ENCODE measurements at regions not wholly inside any gene's neighbourhood (a gene's known extent, or its start where the extent isn't known, plus 50 kb on each side); places are given as distances from the start of the nearest gene placed in this dataset.

DNA sequence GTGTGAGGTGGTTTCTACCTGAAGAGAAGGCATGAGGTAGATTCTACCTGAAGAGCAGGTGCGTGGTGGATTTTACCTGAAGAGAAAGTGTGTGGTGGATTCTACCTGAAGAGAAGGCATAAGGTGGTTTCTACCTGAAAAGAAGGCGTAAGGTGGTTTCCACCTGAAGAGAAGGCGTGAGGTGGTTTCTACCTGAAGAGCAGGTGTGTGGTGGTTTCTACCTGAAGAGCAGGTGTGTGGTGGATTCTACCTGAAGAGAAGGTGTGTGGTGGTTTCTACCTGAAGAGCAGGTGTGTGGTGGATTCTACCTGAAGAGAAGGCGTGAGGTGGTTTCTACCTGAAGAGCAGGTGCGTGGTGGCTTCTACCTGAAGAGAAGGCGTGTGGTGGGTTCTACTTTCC is 192.8 kb downstream of the MED10 start:
- peaks cover 16% of the 10 kb centered on the region for H3K27me3 Mint-ChIP-seq
- no peak overlapping the region for H3K4me3 Mint-ChIP-seq
- no peaks in the 10 kb centered on the region for H3K36me3 Mint-ChIP-seq (ENCODE audit: low read depth)
- no peaks in the 10 kb centered on the region for H3K4me1 Mint-ChIP-seq
- no peak for ATAC-seq (replicated peaks)
- no peak overlapping the region for H3K27ac Mint-ChIP-seq
- no peaks in the 10 kb centered on the region for H3K9me3 Mint-ChIP-seq

- no peaks in the 10 kb centered on the region for H3K4me1 Mint-ChIP-seq
- H3K27ac Mint-ChIP-seq = no peak overlapping the region
- H3K9me3 Mint-ChIP-seq = no peaks in the 10 kb centered on the region
- H3K27me3 Mint-ChIP-seq = peaks cover 16% of the 10 kb centered on the region
- no peaks in the 10 kb centered on the region for H3K36me3 Mint-ChIP-seq (ENCODE audit: low read depth)
- no peak for ATAC-seq (replicated peaks)
- no peak overlapping the region for H3K4me3 Mint-ChIP-seq
Measured at GRCh38 chr5:6184481-6184880, 193.9 kb downstream of the MED10 start.

DNA sequence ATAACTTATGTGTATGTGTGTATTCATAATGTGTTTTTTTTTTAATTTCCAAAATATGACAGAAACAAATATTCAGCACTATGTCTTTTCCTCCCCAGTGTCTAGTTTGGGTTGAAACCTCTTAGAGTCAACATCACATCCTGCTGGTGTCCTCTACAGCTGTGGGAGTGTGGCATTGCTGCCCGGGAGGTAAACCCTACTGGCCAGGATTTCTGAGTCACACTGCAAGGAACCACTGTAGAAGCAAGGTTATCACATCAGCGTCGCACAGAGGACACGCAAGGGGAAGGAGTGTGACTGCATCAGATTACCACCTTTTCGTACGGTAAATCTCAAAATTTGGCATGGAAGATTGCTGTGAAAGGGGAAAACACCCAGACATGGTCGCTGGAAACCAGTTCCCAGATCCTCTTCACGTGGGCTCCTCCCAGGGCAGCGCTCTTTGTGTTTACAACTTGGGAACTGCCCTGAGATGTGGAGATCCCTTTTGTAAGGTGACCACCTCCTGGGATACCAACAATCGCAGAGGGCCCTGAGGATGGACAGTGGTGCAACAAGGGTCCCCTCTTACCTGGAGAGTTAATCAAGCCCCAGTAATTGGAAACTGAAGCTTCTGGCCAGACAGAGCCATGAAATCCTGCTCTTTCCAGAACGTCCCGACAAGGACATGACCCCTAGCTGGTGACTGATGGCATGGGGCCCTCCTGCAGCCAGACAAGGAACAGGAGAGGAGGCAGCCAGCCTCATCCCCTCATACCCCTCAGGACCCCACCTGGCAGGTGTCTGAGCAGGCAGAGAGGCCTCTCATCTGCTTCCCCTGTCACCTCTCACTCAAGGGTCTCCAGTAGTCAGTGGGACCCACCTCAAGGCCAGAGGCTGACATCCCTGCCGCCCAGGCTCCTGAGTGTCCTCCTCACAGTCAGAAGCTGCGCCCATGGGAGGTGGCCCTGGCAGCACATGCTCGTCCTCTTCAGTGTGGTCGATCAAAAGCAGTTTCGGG is 194.7 kb downstream of the MED10 start:
- Mint-ChIP-seq H3K27ac (no peak overlapping the region), H3K36me3 (ENCODE audit: low read depth) (no peaks in the 10 kb centered on the region), H3K9me3 (no peaks in the 10 kb centered on the region), H3K4me3 (no peak overlapping the region), H3K27me3 (peaks cover 16% of the 10 kb centered on the region), H3K4me1 (no peaks in the 10 kb centered on the region)
- no peak for ATAC-seq (replicated peaks)

DNA sequence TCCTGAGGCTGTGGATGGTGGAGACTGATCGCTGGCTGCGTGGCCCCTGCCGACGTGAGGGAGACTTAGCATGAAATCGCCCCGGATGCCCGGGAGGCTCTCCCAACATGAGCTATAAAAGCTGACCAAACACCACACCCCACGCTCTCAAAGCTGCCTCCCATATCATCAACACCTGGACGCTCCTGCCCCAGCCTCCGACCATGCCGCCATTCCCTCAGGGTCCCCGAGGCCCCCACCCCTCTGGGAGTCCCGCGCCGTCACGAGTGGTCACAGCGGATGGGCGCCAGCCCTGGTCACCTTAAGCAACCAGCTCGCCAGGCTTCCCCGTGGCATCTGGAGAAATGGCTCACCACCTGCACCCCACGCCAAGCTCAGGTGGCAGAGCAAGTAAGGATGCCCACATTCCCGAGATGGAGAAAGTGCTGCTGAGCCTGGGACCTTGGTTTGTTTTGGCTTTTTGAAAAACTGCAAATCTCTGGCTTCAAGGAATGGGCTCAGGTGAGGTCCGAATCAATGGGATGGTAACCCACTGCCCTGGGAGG is 196.0 kb downstream of the MED10 start:
- Mint-ChIP-seq H3K4me1 (no peaks in the 10 kb centered on the region), H3K27ac (no peak overlapping the region), H3K36me3 (ENCODE audit: low read depth) (no peaks in the 10 kb centered on the region)

DNA sequence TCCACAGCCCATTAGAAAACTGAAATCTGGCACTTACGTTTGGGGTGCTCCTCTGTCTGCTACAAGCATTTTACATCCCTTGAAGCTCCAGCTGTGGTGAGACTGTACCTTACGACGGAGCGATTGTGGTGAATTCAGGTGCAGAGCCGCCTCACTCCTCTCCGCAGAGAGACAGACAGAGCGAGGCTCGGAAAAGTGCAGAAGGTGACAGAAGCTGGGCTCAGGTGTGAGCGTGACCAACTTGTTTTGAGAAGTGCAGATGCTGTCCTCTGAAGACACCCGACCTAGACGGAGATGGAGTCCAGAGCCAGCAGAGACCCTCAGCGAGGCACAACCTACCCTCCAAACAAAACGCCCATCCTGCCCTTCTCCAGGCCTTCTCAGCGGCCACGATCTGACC is 196.5 kb downstream of the MED10 start:
- H3K9me3 Mint-ChIP-seq = no peaks in the 10 kb centered on the region
- no peak overlapping the region for H3K27ac Mint-ChIP-seq
- H3K36me3 Mint-ChIP-seq (ENCODE audit: low read depth) = no peaks in the 10 kb centered on the region
- ATAC-seq (replicated peaks) = no peak
- H3K27me3 Mint-ChIP-seq = peaks cover 9% of the 10 kb centered on the region
- H3K4me3 Mint-ChIP-seq = no peak overlapping the region
- H3K4me1 Mint-ChIP-seq = no peaks in the 10 kb centered on the region

More for the DNA sequence above, 196.0 kb downstream of the MED10 start:
- Mint-ChIP-seq H3K9me3 (no peaks in the 10 kb centered on the region), H3K27me3 (peaks cover 11% of the 10 kb centered on the region), H3K4me3 (no peak overlapping the region)
- no peak for ATAC-seq (replicated peaks)

- H3K36me3 Mint-ChIP-seq (ENCODE audit: low read depth) = no peaks in the 10 kb centered on the region
- no peak overlapping the region for H3K27ac Mint-ChIP-seq
- ATAC-seq (replicated peaks) = no peak
- H3K27me3 Mint-ChIP-seq = peaks cover 9% of the 10 kb centered on the region
- H3K9me3 Mint-ChIP-seq = no peaks in the 10 kb centered on the region
- H3K4me3 Mint-ChIP-seq = no peak overlapping the region
- no peaks in the 10 kb centered on the region for H3K4me1 Mint-ChIP-seq
Measured at GRCh38 chr5:6181147-6181729, 197.1 kb downstream of the MED10 start.

DNA sequence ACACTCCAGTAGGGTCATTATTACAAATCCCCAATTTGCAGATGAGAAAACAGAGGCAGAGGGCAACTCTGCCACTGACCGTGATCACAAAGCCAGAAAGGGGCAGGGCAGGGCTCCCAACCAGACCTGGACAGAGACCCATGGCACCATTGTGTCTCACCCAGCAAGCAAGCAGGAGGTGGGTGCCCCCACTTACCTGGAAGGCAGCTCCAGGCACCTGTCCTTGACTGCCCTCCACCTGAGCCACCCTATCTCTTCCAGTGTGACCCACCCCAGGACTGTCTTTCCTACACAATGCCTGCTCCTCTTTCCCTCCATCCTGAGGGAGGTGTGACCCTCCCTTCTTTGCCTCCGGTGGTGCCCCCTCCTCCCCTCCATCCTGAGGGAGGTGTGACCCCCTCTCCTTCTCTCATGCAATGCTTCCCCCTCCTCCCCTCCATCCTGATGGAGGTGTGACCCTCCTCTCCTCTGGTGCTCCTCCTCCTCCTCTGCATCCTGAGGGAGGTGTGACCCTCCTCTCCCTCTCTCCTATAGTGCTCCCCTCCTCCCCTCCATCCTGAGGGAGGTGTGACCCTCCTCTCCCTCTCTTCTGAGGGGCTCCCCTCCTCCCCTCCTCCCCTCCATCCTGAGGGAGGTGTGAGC is 198.0 kb downstream of the MED10 start:
- no peak overlapping the region for H3K27ac Mint-ChIP-seq
- H3K27me3 Mint-ChIP-seq = peaks cover 7% of the 10 kb centered on the region
- H3K4me1 Mint-ChIP-seq = no peaks in the 10 kb centered on the region
- ATAC-seq (replicated peaks) = no peak
- no peaks in the 10 kb centered on the region for H3K36me3 Mint-ChIP-seq (ENCODE audit: low read depth)
- H3K9me3 Mint-ChIP-seq = no peaks in the 10 kb centered on the region
- H3K4me3 Mint-ChIP-seq = no peak overlapping the region

GRCh38 chr5:6178846-6179532 is 199.4 kb downstream of the MED10 start:
- H3K9me3 Mint-ChIP-seq = no peaks in the 10 kb centered on the region
- peaks cover 6% of the 10 kb centered on the region for H3K27me3 Mint-ChIP-seq
- H3K36me3 Mint-ChIP-seq (ENCODE audit: low read depth) = no peaks in the 10 kb centered on the region
- ATAC-seq (replicated peaks) = no peak
- H3K4me3 Mint-ChIP-seq = no peak overlapping the region
- no peak overlapping the region for H3K27ac Mint-ChIP-seq
- no peaks in the 10 kb centered on the region for H3K4me1 Mint-ChIP-seq

DNA sequence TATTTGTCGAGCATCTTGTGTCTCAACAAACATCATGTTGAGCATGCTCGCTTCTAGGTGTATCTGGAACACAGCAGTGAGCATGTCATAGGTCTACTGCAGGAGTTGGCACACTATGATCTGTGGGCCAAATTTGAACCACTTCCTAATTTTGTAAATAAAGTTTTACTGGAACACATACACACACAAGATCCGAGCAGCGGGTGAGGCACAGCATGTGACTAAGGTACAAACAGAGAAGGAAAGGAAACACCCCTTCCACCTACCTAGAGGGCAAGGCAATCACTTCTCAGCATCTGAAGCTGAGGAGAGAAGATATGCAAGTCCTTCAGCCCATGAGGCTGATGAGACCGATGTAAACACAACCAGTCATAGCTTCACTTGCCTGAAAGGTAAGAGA is 200.4 kb downstream of the MED10 start:
- H3K36me3 Mint-ChIP-seq (ENCODE audit: low read depth) = no peaks in the 10 kb centered on the region
- no peaks in the 10 kb centered on the region for H3K4me1 Mint-ChIP-seq
- H3K27ac Mint-ChIP-seq = no peak overlapping the region
- no peaks in the 10 kb centered on the region for H3K9me3 Mint-ChIP-seq
- H3K4me3 Mint-ChIP-seq = no peak overlapping the region
- H3K27me3 Mint-ChIP-seq = peaks cover 6% of the 10 kb centered on the region
- ATAC-seq (replicated peaks) = no peak

GRCh38 chr5:6176102-6176693 is 202.1 kb downstream of the MED10 start:
- H3K27me3 Mint-ChIP-seq = peaks cover 5% of the 10 kb centered on the region
- H3K4me1 Mint-ChIP-seq = no peaks in the 10 kb centered on the region
- no peak for ATAC-seq (replicated peaks)
- H3K4me3 Mint-ChIP-seq = no peak overlapping the region
- no peaks in the 10 kb centered on the region for H3K36me3 Mint-ChIP-seq (ENCODE audit: low read depth)
- no peak overlapping the region for H3K27ac Mint-ChIP-seq
- H3K9me3 Mint-ChIP-seq = no peaks in the 10 kb centered on the region

- no peaks in the 10 kb centered on the region for H3K4me1 Mint-ChIP-seq
- H3K9me3 Mint-ChIP-seq = no peaks in the 10 kb centered on the region
- no peak overlapping the region for H3K27ac Mint-ChIP-seq
- no peak overlapping the region for H3K4me3 Mint-ChIP-seq
- H3K36me3 Mint-ChIP-seq (ENCODE audit: low read depth) = no peaks in the 10 kb centered on the region
- ATAC-seq (replicated peaks) = no peak
- peaks cover 7% of the 10 kb centered on the region for H3K27me3 Mint-ChIP-seq
Measured at GRCh38 chr5:6175172-6175854, 203.0 kb downstream of the MED10 start.

GRCh38 chr5:6169660-6170059 is 208.7 kb downstream of the MED10 start:
- H3K4me1 Mint-ChIP-seq = no peaks in the 10 kb centered on the region
- H3K4me3 Mint-ChIP-seq = no peak overlapping the region
- no peaks in the 10 kb centered on the region for H3K36me3 Mint-ChIP-seq (ENCODE audit: low read depth)
- no peak overlapping the region for H3K27ac Mint-ChIP-seq
- no peaks in the 10 kb centered on the region for H3K9me3 Mint-ChIP-seq
- no peak for ATAC-seq (replicated peaks)
- peaks cover 18% of the 10 kb centered on the region for H3K27me3 Mint-ChIP-seq

DNA sequence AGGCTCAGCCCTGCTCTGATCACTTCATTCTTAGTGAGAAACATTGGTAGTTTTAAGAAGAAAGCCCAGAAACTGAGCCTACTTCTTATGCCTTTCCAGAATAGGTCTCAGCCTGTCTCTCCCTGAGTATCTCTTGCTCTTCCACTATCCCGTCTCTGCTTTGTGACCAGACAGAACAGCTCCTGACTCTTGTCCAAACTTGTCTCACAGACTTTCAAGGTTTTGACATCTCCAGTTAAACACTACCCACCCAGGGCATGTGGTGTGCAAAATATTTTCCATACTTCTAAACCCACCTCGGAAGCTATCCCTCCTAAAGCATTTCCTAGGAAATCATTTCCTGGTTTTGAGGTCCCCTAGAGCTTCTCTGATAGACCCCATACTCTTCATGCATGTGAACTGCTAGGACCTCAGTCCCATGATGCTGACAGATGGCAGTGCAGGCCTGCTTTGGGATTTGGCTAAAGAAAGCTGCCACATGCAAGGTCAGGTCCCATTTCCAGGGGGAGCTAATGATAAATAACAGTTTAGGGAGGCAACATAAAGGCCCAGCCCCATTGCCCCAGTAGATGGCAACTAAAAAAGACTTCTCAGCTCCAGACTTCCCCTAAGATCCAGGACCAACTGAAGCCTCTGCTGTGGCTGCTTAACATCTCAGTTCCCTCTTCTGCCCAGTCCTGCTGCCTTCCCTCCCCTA is 211.5 kb downstream of the MED10 start:
- ATAC-seq (replicated peaks) = no peak
- Mint-ChIP-seq H3K9me3 (no peaks in the 10 kb centered on the region), H3K36me3 (ENCODE audit: low read depth) (no peaks in the 10 kb centered on the region), H3K4me3 (no peak overlapping the region), H3K4me1 (no peaks in the 10 kb centered on the region), H3K27ac (no peak overlapping the region), H3K27me3 (peaks cover 29% of the 10 kb centered on the region)
